ENCODE measurements at regions not wholly inside any gene's neighbourhood (a gene's known extent, or its start where the extent isn't known, plus 50 kb on each side); places are given as distances from the start of the nearest gene placed in this dataset.
"Not testable (repeated sequence)": the region's sequence is repeated elsewhere in the genome, so short reads cannot be mapped to it uniquely, and the experiment has no call there.

DNA sequence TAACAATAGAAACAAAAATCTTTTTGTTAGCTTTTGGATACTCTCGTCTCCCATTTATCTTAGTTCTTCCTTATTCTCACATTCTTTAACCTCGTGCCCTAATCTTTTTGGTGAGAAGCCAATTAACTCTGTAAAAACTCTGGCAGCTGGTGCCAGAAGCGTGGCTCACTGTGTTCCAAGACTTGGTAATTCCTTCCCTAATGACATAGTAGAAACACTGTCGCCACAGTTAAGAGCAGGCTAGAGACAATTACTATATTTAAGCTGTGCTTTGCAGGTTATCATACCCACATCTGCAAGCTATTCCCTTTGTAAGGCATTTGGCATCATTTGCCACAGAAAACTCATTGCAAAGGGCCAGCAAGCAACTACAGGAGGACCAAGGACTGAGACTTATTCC, 160.9 kb upstream of the PIK3R1 start:
- DNase-seq (ENCODE audit: low spot score) = no peak
- no peaks in the 10 kb centered on the region for H3K27me3 ChIP-seq (replicated peaks; ENCODE audit: insufficient read depth)
- no peak for ATAC-seq (ENCODE audit: insufficient number of reproducible peaks, low FRiP score, low read depth)
- TF ChIP-seq CTCF (IDR thresholded peaks at IDR 0.05) = no peak
- no peaks in the 10 kb centered on the region for H3K9me3 ChIP-seq
- no peaks in the 10 kb centered on the region for H3K36me3 ChIP-seq
- H3K27ac ChIP-seq = no peak overlapping the region
- peaks cover 0 to 8% of the 10 kb centered on the region in 2 donors for H3K4me1 ChIP-seq (ENCODE audit: control insufficient read depth in 1 of 2, low read depth in 2 of 2)
- no peak overlapping the region for H3K4me3 ChIP-seq

DNA sequence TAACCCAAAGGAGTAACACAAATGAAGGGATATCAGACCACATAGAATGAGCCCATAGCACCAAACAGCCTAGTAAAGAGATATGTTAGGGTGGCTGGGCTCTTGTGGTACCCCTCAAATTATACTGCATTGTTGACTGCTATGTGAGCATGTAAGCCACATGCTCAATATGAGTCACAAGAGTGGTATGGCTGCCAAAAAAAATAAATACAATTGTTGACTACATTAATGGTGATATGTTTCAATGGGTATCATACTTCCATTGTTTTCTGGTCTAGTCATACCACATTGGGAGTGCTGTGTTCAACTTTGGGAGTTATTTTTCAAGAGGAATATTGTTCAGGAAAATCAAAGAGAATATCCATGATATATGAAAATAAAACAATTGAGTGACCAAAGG, 162.4 kb upstream of the PIK3R1 start:
- H3K27ac ChIP-seq = no peak overlapping the region
- H3K4me1 ChIP-seq (ENCODE audit: control insufficient read depth in 1 of 2, low read depth in 2 of 2) = peaks cover 0 to 8% of the 10 kb centered on the region in 2 donors
- H3K27me3 ChIP-seq (replicated peaks; ENCODE audit: insufficient read depth) = no peaks in the 10 kb centered on the region
- TF ChIP-seq CTCF (IDR thresholded peaks at IDR 0.05) = no peak
- no peak overlapping the region for H3K4me3 ChIP-seq
- H3K9me3 ChIP-seq = no peaks in the 10 kb centered on the region
- ATAC-seq (ENCODE audit: insufficient number of reproducible peaks, low FRiP score, low read depth) (no peak), DNase-seq (ENCODE audit: low spot score) (no peak)
- H3K36me3 ChIP-seq = no peaks in the 10 kb centered on the region

- no peaks in the 10 kb centered on the region for H3K36me3 ChIP-seq
- no peaks in the 10 kb centered on the region for H3K9me3 ChIP-seq
- H3K27me3 ChIP-seq (replicated peaks; ENCODE audit: insufficient read depth) = no peaks in the 10 kb centered on the region
- H3K27ac ChIP-seq = no peak overlapping the region
- H3K4me1 ChIP-seq (ENCODE audit: control insufficient read depth in 1 of 2, low read depth in 2 of 2) = no peaks in the 10 kb centered on the region
- DNase-seq (ENCODE audit: low spot score) = no peak
- ATAC-seq (ENCODE audit: insufficient number of reproducible peaks, low FRiP score, low read depth) = no peak
- H3K4me3 ChIP-seq = no peak overlapping the region
- no peak for TF ChIP-seq CTCF (IDR thresholded peaks at IDR 0.05)
Measured at GRCh38 chr5:68049053-68049713, 166.4 kb upstream of the PIK3R1 start.

DNA sequence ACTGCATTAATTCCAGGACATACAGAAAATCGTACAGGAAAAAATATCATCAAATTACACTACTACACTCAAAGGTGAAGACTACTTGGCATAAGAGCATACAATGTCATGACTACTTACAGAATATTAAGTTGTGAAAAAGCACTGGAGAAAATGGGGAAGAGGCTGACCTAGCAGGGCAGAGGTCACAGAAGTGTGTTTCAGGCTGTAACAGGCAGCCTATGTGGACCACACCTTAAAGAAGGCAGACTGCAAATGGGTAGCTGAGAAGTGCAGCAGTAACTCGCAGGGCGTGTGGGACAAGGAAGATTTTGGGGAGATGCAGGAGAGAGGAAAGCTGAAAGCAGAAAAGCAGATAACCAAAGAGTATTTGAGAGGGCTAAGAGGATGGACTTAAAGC, 167.0 kb upstream of the PIK3R1 start:
- ATAC-seq (ENCODE audit: insufficient number of reproducible peaks, low FRiP score, low read depth) (no peak), DNase-seq (ENCODE audit: low spot score) (no peak)
- Histone ChIP-seq H3K36me3 (no peaks in the 10 kb centered on the region), H3K4me1 (ENCODE audit: control insufficient read depth in 1 of 2, low read depth in 2 of 2) (no peaks in the 10 kb centered on the region), H3K27ac (no peak overlapping the region), H3K9me3 (no peaks in the 10 kb centered on the region), H3K4me3 (no peak overlapping the region), H3K27me3 (replicated peaks; ENCODE audit: insufficient read depth) (no peaks in the 10 kb centered on the region)
- no peak for TF ChIP-seq CTCF (IDR thresholded peaks at IDR 0.05)

DNA sequence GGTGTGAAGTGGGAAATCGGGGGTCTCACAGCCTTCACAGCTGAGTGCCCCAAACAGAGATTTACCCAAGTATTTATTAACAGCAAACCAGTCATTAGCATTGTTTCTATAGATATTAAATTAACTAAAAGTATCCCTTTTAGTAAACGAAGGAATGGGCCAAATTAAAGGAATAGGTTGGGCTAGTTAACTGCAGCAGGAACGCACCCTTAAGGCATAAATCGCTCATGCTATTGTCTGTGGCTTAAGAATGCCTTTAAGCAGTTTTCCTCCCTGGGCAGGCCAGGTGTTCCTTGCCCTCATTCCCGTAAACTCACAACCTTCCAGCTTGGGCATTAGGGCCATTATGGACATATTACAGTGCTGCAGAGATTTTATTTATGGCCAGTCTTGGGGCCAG, 167.5 kb upstream of the PIK3R1 start:
- not testable (repeated sequence) for H3K27ac ChIP-seq; H3K4me1 ChIP-seq (ENCODE audit: control insufficient read depth in 1 of 2, low read depth in 2 of 2); H3K4me3 ChIP-seq; DNase-seq (ENCODE audit: low spot score); H3K27me3 ChIP-seq (replicated peaks; ENCODE audit: insufficient read depth); H3K9me3 ChIP-seq; H3K36me3 ChIP-seq; ATAC-seq (ENCODE audit: insufficient number of reproducible peaks, low FRiP score, low read depth)

DNA sequence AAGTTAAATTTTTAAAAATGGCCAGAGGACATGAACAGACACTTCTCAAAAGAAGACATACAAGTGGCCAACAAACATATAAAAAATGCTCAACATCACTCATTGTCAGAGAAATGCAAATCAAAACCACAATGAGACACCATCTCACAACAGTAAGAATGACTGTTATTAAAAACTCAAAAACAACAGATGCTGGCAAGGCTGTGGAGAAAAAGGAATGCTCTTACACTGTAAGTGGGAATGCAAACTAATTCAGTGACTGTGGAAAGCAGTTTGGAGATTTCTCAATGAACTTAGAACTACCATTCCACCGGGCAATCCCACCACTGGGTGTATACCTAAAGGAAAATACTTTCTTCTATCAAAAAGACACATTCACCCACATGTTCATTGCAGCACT, 168.5 kb upstream of the PIK3R1 start:
- no peak for ATAC-seq (ENCODE audit: insufficient number of reproducible peaks, low FRiP score, low read depth)
- H3K27me3 ChIP-seq (replicated peaks; ENCODE audit: insufficient read depth) = no peaks in the 10 kb centered on the region
- no peak overlapping the region for H3K4me3 ChIP-seq
- H3K27ac ChIP-seq = no peak overlapping the region
- no peaks in the 10 kb centered on the region for H3K4me1 ChIP-seq (ENCODE audit: control insufficient read depth in 1 of 2, low read depth in 2 of 2)
- no peaks in the 10 kb centered on the region for H3K36me3 ChIP-seq
- H3K9me3 ChIP-seq = no peaks in the 10 kb centered on the region
- DNase-seq (ENCODE audit: low spot score) = no peak
- no peak for TF ChIP-seq CTCF (IDR thresholded peaks at IDR 0.05)
